Upper lobe of left lung (tissue), 6 donors: ENCODE measurements at regions not wholly inside any gene's neighbourhood (a gene's known extent, or its start where the extent isn't known, plus 50 kb on each side); places are given as distances from the start of the nearest gene placed in this dataset.

Experiments used
- ATAC-seq, 2 donors: fragments of 200-7000 bp; cut with Tn5 transposase; one replicate each; pipeline ENCODE4 v1.9.1; 2022; ENCODE audit warnings: mild to moderate bottlenecking in 2 of 2, moderate library complexity in 2 of 2; ENCODE audit not compliant: low FRiP score in 2 of 2
- DNase-seq, 2 donors: peaks; one replicate each; pipeline ENCODE4 v3.0.0-alpha.2; 2019 to 2020
- H3K27ac ChIP-seq, 4 donors: fragments of 200-600 bp; sonication (generic); one replicate each; pipeline ENCODE4 v1.5.1; 2016 to 2019
- H3K27me3 ChIP-seq, 4 donors: fragments of 200-600 bp; sonication (generic); one replicate each; pipeline ENCODE4 v1.5.1; 2017 to 2019
- H3K36me3 ChIP-seq, 4 donors: fragments of 200-600 bp; sonication (generic); one replicate each; pipeline ENCODE4 v1.5.1; 2016 to 2019
- H3K4me1 ChIP-seq, 4 donors: fragments of 200-600 bp; sonication (generic); one replicate each; pipeline ENCODE4 v1.5.1; 2018 to 2019
- H3K4me3 ChIP-seq, 4 donors: fragments of 200-600 bp; sonication (generic); one replicate each; pipeline ENCODE4 v1.5.1; 2017 to 2019; ENCODE audit warnings: mild to moderate bottlenecking in 2 of 4, moderate library complexity in 1 of 4
- H3K9me3 ChIP-seq, 4 donors: fragments of 200-600 bp; sonication (generic); one replicate each; pipeline ENCODE4 v1.5.1; 2018 to 2019
- CTCF ChIP-seq, 6 experiments: fragments of 450-650 bp in 4 of 6; fragments of 200-600 bp in 2 of 6; sonication (generic) in 2 of 6; IDR thresholded peaks; one replicate each; pipeline ENCODE4 v1.5.1; 2016 to 2019; ENCODE audit warnings: antibody characterized with exemption in 6 of 6
- EP300 ChIP-seq, 4 donors: sonication (generic); formaldehyde crosslinking; IDR thresholded peaks; one replicate each; pipeline ENCODE4 v1.5.1; 2017; ENCODE audit warnings: antibody characterized with exemption in 4 of 4, control low read depth in 2 of 4
- POLR2A ChIP-seq, 4 donors: fragments of 450-650 bp; IDR thresholded peaks; one replicate each; pipeline ENCODE4 v1.5.1; 2016 to 2017; ENCODE audit warnings: antibody characterized with exemption in 4 of 4, mild to moderate bottlenecking in 2 of 4
- POLR2AphosphoS5 ChIP-seq, 2 donors: sonication (generic); formaldehyde crosslinking; IDR thresholded peaks; one replicate each; pipeline ENCODE4 v1.5.1; 2017; ENCODE audit warnings: antibody characterized with exemption in 2 of 2
- WGBS, 2 donors: methylation state at CpG; one replicate each; pipeline ENCODE4 v1.1.5; 2017 to 2018; 5-methylcytosine and 5-hydroxymethylcytosine counted together
- donor health status: DM: no; HTN: no; CAD: no; lungs with moderate emphysema.
- donor health status: DM: no; HTN: yes; CAD: no; lungs with severe emphysema.

DNA sequence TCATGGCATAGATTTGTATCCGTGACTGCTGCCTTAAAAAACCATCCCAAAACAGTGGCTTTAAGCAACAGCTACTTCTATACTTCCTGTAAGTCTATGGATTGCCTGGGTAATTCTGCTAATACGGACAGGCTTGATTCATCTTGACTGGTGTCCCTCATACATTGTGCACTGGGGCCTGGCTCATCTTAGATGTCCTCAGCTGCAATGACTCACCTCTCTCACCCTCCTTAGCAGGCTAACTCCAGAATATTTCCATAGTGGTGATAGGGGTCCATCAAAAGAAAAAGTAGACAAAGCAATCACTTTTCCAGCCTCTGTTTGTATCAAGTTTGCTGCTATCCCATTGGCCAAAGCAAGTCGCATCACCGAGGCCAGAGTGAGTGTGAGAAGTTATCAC, 409.1 kb upstream of the KAZN start:
- no peaks in the 10 kb centered on the region for H3K4me1 ChIP-seq
- H3K9me3 ChIP-seq = no peaks in the 10 kb centered on the region
- no peaks in the 10 kb centered on the region for H3K36me3 ChIP-seq
- no peak overlapping the region for H3K4me3 ChIP-seq
- TF ChIP-seq POLR2AphosphoS5 (IDR thresholded peaks at IDR 0.05) (no peak), EP300 (IDR thresholded peaks at IDR 0.05) (no peak), CTCF (IDR thresholded peaks at IDR 0.05) (no peak), POLR2A (IDR thresholded peaks at IDR 0.05) (no peak)
- no peak overlapping the region for H3K27ac ChIP-seq
- no peak for DNase-seq
- no peak for ATAC-seq
- H3K27me3 ChIP-seq = no peaks in the 10 kb centered on the region
- 87 to 96% methylated on average over 4 of the region's 4 CpGs for WGBS, 2 donors

- 64 to 68% methylated on average over 3 of the region's 3 CpGs for WGBS, 2 donors
- H3K27ac ChIP-seq = no peak overlapping the region
- no peaks in the 10 kb centered on the region for H3K36me3 ChIP-seq
- TF ChIP-seq POLR2AphosphoS5 (IDR thresholded peaks at IDR 0.05) (no peak), EP300 (IDR thresholded peaks at IDR 0.05) (no peak), CTCF (IDR thresholded peaks at IDR 0.05) (no peak), POLR2A (IDR thresholded peaks at IDR 0.05) (no peak)
- no peak for ATAC-seq
- no peak overlapping the region for H3K4me3 ChIP-seq
- H3K9me3 ChIP-seq = no peaks in the 10 kb centered on the region
- no peaks in the 10 kb centered on the region for H3K27me3 ChIP-seq
- no peak for DNase-seq
- H3K4me1 ChIP-seq = no peaks in the 10 kb centered on the region
Observed at GRCh38 chr1:14190508-14190907, 408.0 kb upstream of the KAZN start.

GRCh38 chr1:14194511-14194910, 404.0 kb upstream of the KAZN start:
- Histone ChIP-seq H3K27ac (no peak overlapping the region), H3K27me3 (no peaks in the 10 kb centered on the region), H3K4me1 (no peaks in the 10 kb centered on the region), H3K36me3 (no peaks in the 10 kb centered on the region), H3K4me3 (no peak overlapping the region), H3K9me3 (no peaks in the 10 kb centered on the region)
- no peak for DNase-seq
- 63 to 69% methylated on average over 3 of the region's 3 CpGs for WGBS, 2 donors
- no peak for ATAC-seq
- no peak for TF ChIP-seq CTCF (IDR thresholded peaks at IDR 0.05)
- TF ChIP-seq POLR2A (IDR thresholded peaks at IDR 0.05) = no peak
- no peak for TF ChIP-seq POLR2AphosphoS5 (IDR thresholded peaks at IDR 0.05)
- TF ChIP-seq EP300 (IDR thresholded peaks at IDR 0.05) = no peak

DNA sequence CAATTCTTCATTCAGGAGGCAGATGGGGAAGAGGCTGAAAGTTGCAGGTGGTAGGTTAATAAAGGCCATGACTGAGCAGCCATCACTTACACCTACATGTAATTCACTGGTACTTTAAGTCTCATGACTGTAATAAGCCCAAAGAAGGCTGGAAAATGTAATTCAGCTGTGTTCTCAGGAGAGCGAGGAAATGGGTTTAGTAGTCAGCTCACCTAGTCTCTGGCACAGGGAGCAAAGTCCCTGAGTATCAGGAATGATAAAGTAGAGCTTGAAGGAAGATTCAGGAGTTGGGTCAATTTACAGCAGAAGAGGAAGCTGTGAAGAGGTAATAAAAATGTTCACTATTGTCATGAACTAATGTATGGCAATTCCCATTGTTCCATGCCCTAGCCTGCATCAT, 393.4 kb upstream of the KAZN start:
- ATAC-seq = no peak

More for the DNA sequence above, 393.4 kb upstream of the KAZN start:
- no peaks in the 10 kb centered on the region for H3K4me1 ChIP-seq
- no peak overlapping the region for H3K4me3 ChIP-seq
- no peak overlapping the region for H3K27ac ChIP-seq
- DNase-seq = no peak
- 84 to 92% methylated on average over 1 of the region's 1 CpG for WGBS, 2 donors
- no peak for TF ChIP-seq POLR2A (IDR thresholded peaks at IDR 0.05)
- no peak for TF ChIP-seq CTCF (IDR thresholded peaks at IDR 0.05)
- TF ChIP-seq EP300 (IDR thresholded peaks at IDR 0.05) = no peak
- H3K36me3 ChIP-seq = no peaks in the 10 kb centered on the region
- no peaks in the 10 kb centered on the region for H3K9me3 ChIP-seq
- no peaks in the 10 kb centered on the region for H3K27me3 ChIP-seq
